NCI-H82 treated with DMSO at 0.1 percent for 48 hours (cell line): ENCODE measurements at regions not wholly inside any gene's neighbourhood (a gene's known extent, or its start where the extent isn't known, plus 50 kb on each side); places are given as distances from the start of the nearest gene placed in this dataset.

Source experiments
- DNase-seq: peaks from one replicate; lab custom pipeline; 2025; ENCODE audit not compliant: unreplicated experiment; lab: John Stamatoyannopoulos, UW

DNA sequence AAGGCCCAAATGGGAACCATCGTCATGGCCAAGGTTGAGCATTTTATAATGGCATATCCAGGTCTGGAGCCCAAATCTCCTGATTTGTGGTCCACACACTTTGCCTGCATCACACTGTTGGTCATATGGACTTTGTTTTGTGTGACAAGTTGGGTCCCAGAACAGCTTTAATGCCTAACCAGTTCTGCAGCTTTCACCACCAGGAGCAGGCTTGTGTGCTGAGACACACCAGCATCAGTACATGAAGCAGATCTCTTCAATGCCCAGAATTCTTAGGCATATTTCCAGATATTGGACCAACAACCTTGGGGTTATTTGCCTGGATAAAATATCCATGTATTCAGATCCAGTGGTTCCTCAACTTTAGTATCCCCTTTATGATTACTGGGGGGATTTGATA lies 371.3 kb downstream of the FBXW7 start:
- DNase-seq, result no peak

DNA sequence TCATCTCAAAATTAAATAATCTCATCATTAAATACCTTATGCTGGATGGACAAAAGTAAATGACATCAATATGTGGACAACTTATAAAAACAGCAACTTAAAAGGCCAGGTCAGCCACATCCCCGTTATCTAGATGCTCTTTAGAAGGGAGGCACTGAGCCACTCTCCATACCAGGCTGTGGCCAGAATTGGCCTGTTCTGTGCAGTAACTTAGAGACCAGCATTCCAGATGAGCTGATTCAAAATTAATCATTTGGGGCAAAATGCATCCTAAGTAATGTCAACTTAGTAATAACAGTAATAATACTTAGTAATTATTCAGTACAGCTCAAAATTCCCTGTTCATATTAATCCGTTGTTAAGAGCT lies 373.6 kb downstream of the FBXW7 start:
- DNase-seq, result no peak

DNA sequence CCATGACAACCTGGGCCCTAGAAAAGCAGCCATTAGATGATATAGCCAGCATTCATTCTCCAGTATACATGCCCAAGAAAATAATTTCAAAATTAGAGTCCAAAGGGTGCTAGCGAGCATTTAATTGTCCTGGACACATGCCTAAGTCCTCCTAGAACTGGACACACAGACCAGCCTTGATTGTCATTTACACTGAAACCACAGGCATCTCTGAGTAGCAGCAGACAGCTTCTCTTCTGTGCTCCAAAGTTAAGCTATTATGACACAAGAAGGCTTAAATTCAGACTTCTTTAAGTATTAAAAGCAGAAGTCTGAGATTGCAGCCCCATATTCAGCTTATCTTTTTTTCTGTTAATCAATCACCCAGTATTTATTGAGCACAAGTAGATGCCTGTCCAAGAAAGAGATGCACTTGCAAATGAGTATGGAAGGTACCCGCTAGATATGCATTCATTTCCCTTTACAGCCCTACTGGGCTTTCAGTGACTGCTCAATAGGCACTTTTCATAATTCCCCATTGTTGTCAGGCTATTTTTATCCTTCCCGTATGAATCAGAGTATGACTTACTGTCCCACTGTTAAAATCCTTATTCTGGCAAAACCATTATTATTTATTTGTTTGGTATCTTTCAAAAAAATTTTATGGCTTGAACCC lies 374.1 kb downstream of the FBXW7 start:
- no peak for DNase-seq

DNA sequence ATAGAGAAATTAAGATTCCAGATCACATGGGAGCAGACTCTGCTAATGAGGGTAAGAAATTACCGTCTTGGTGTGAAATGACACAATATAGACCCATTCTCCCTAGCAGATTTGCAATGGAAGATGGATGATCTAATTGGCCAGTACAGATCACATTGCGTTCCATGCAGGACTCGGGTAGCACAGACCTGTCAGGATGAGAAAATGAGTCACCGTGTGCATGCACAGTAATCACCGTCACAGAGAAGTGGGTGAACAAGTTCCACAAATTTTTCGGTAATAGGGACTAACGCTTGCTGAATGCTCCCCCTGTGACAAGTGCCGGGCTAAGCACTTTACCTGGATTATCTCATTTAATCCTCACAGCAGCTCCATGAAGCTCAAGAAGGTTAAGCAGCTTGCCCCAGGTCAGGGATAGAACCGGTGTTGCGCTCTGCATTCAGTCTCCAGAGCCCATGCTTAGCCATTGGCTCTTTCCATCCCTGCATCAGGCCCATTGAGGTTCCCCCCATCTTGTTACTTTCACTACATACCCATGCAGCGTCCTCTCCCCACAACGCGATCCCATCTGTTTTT lies 375.6 kb downstream of the FBXW7 start:
- peak; percentile 75 for DNase-seq

DNA sequence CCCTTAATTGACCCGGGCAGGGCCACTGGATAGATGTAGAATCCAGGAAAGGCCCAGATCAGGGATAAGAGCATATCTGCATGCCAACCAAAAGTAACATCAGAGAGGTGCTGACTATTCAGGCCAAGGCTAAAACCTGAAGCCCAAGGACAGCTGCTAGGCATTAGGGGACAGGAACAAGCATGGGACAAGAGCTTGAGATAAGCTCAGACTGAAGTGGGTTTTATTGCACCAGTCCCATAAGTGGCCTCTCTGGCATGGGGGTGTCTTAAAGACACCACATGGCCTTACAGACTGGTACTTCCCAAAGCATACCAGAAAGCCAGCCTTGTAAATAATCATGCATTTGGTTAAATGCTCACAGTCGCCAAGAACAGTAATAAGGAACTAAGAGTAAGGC lies 376.1 kb downstream of the FBXW7 start:
- peak; percentile 36 for DNase-seq

DNA sequence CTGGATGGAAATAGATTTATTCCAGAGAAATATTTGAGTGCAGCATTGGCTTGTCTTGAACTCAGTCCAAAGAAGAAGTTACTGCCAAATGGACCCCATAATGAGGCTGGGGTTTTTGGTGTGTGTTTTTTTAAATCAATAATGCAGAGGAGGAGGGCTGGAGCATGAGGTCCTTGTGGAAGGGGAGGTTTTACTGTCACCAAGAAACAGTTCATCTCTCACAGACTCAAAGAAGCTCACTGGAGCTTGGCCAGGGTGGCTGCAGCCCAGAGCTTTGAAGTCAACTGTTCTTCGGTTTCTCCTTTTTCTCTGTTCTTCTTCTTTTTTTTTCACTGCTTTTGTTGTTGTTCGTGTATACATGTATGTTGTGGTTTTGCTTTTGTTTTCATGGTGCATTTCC lies 377.7 kb downstream of the FBXW7 start:
- no peak for DNase-seq

DNA sequence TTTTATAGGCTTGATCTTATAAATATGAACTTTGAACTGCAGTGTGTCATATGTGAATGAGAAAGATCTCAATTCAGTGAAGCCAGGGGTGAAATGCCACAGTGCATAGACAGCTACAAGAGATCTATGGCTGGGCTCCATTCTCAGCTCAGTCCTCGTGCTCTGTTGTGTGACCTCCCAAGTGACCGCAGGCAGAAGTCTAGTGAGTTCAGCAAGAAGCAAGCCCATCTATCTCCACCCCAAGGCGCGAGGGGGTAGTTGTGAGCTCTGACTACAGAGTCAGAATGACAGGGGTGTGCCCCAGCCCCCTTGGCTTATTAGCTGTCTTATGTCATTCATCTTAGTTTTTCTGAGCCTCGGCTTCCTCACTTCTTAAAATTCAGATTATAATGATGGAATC lies 378.3 kb downstream of the FBXW7 start:
- no peak for DNase-seq

DNA sequence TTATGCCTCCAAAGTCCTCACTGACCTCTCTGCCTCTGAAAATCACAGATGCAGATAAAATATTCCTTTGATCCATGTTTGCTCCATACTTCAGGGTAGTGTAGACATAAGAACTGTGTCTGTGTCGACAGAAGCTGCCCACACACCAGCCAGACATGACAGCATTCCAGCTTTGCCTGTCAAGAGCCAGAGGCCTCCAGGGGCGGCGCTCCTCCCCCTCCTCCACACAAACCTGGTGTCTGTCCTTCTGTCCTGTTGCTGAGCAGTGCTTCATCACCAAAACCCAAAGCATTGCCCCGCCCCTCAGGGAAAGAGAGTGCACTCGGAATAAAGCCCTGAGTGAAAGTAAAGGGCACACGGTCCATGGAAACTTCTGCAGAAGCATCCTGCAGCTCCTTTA lies 379.4 kb downstream of the FBXW7 start:
- DNase-seq, result no peak

DNA sequence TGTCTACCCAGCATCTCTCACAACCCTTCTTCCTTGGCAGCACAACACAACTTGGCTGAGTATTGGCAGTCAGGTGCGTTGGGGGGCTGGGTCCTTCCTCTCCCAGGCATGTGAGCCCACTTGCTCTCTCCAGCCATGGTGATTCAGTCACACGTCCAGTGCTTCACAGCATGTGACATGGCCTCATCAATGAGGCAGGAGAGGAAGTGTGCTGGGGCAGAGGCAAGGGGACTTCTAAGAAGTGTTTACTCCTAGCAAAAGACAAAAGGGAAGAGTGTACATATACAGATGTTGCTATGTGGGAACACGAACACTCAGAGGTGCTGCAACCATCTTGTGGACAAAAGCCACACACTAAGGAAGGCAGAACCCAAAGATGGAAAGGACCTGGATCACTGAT lies 380.8 kb downstream of the FBXW7 start:
- DNase-seq, result no peak

DNA sequence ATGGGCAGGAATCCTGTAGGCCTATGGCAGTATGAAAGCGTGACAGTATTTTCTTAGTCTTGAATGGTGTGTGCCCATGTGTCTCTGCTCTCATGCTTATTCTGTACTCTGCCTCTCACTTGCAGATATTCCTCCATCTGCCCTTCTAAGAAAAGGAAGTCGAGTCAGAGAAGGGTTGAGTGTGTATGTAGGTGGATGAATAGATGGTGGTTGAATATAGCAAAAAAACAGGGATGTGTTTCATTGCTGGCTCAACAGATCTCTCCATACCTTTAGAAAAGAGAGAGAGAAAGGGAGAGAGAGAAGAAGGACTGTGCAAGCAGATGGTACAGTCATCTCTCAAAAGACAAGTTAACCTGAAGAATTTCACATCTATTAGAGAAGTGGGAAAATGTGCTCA lies 381.5 kb downstream of the FBXW7 start:
- no peak for DNase-seq

DNA sequence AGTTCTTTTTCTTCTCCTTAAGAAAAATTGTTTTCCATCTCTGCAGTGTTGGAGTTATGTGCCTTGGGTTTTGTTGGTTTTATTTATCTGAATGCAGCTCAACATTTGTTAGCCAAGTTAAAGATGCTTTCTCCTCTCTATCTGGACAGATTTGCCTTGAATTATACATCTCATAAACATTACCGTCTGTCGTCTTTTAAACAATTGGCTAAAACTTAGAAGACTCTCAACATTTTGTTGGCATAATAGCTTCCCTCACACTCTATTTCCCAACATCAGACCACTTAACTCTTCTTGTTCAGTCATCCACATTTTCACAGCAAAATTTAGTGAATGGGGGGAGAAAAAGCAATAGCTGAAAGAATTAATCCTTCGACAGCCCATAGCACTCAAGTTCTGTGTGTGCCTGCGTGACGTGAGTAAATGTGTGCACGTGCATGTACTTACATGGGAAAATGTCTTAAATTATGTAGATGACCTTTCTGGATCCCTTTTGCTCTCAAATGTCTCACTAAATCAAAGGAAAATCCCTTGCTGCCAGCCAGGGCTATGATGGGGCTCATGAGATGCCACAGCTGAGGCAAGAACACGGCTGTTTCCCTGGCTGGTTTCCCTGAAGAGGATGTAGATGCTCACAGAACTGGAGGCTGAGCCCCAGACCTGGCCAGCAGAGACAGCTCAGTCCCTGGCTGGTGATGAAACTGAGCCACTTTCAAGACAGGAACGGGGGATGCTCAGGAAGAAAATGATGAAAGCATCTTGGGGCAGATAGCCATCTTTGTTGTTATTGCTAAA lies 382.2 kb downstream of the FBXW7 start:
- no peak for DNase-seq

DNA sequence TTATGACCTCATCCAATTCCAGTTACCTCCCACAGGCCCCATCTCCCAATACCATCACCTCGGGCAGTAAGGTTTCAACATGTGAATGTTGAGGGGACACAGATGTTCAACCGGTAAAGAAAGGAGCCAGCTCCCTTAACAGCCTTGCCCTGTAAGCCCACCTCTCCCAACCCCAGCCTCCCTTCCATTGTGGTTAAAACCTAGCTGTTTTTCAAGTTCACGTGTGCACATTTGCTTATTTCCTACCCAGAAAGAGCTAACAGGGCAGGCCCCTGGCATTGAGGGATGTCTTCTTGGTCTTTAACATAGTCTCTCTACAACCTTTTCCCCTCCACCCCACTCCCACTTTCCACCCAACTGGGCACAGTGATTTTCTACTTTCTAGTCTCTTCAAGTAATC lies 385.7 kb downstream of the FBXW7 start:
- no peak for DNase-seq

DNA sequence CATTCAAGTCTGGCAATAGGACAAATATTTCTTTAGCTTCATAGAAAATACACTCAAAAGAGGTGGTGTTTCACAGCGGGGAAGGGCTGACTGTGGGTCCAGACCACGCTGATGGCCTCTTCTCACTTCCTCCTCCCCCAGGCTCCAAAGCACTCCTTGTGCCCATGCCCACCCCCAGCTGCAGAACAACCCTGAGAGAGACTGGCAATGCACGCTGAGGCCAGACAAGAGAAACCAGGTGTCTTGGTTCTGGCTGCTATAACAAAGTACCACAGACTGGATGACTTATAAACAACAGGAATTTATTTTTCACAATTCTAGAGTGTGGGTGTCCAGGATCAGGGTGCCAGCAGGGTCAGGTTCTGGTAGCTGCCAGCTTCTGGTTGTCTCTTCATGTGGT lies 386.1 kb downstream of the FBXW7 start:
- no peak for DNase-seq

DNA sequence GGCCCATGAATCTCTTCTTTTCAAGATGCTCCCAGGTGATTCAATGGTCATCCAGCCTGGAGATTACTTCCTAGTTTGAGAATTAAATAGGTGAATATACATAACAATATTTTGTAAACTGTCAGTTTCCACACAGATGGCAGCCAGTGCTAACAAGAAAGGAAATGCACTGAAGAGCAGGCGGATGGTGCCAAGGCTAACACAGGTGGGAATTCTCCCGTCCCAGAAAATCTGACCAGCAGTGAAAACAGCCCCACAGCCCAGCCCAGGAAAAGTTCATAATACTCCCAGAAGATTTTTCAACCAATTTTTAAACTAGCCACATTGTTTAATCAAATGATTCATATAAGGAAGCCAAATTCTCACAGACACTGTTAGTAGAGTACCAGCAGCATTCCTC lies 387.2 kb upstream of the GATB start:
- no peak for DNase-seq

DNA sequence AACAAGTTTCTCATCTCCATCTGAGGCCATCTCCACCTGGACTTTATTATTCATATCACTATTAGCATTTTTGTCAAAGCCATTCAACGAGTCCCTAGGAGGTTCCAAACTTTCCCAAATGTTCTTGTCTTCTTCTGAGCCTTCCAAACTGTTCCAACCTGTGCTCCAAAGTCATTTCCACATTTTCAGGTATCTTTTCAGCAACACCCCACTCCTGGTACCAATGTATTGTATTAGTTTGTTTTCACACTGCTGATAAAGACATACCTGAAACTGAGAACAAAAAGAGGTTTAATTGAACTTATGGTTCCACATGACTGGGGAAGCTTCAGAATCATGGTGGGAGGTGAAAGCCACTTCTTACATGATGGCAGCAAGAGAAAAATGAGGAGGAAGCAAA lies 385.4 kb upstream of the GATB start:
- DNase-seq, result no peak

DNA sequence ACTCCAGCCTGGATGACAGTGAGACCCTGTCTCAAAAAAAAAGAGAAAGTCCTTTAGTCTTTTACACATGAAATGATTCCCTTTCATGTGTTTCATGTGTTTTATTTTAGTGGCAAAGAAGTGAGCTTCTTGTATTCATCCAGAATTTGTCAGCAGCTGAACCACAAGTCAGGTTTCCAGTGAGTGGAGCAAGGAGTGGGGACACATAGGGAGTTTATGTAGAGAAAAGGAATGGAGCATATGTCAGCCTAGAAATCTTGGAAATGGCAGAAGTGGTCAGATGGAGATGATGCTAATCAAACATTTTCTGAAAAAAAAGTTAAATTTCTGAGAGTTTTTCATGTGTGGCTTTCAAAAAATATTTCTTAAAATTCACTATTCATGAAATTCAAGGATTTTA lies 383.0 kb upstream of the GATB start:
- no peak for DNase-seq

DNA sequence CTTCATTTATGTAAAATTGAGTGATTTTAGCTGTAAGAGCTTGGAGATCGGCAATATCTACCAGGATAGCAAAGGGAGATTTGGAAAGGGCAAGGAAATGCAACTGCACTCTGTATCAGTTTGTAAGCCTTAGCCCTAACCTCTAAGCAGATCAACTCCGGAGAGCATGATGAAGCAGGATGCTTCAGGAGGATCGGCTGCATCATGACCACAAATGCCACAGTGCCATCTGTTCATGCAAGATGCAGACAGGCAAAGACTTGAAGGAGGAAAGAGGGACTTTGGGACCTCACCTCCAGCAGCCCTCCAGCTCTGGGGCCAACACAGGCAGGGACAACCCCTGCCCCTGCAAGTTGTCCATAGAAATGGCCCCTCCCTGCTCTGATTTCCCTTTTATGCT lies 377.6 kb upstream of the GATB start:
- peak; percentile 7 for DNase-seq

DNA sequence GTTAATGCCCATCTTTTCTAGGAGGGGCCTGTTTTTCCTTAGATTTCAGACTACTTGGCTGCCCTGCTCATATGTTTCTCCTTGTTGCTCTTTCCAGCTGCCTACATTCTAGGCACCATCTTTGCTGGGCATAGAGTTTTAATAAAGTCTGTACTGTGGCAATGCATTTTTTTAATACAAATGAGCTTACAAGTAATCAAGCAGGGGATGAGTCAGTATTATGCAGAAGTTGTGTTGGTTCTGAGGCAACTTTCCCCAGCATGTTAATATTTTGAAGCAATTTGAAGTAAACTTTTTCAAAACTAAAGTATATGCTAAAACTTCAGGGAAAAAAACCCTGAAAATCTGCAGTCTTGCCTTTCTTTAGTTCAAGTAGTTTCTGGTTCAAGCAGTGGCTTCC lies 372.0 kb upstream of the GATB start:
- DNase-seq, result no peak

DNA sequence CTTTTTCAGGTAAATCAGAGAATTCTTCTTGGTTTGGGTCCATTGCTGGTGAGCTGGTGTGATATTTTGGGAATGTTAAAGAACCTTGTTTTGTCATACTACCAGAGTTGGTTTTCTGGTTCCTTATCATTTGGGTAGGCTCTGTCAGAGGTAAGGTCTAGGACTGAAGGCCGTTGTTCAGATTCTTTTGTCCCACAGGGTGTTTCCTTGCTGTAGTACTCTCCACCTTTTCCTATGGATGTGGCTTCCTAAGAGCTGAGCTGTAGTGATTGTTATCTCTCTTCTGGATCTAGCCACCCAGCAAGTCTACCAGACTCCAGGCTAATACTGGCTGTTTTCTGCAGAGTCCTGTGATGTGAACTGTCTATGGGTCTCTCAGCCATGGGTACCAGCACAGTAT lies 367.5 kb upstream of the GATB start:
- DNase-seq, result no peak

DNA sequence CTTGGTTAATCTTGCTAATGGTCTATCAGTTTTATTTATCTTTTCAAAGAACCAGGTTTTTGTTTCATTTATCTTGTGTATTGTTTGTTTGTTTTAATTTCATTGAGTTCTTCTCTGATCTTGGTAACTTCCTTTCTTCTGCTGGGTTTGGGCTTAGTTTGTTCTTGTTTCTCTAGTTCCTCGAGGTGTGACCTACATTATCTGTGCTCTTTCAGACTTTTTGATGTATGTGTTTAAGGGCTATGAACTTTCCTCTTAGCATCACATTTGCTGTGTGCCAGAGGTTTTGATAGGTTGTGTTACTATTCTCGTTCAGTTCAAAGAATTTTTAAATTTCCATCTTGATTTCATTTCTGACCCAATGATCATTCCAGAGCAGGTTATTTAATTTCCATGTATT lies 365.4 kb upstream of the GATB start:
- no peak for DNase-seq

DNA sequence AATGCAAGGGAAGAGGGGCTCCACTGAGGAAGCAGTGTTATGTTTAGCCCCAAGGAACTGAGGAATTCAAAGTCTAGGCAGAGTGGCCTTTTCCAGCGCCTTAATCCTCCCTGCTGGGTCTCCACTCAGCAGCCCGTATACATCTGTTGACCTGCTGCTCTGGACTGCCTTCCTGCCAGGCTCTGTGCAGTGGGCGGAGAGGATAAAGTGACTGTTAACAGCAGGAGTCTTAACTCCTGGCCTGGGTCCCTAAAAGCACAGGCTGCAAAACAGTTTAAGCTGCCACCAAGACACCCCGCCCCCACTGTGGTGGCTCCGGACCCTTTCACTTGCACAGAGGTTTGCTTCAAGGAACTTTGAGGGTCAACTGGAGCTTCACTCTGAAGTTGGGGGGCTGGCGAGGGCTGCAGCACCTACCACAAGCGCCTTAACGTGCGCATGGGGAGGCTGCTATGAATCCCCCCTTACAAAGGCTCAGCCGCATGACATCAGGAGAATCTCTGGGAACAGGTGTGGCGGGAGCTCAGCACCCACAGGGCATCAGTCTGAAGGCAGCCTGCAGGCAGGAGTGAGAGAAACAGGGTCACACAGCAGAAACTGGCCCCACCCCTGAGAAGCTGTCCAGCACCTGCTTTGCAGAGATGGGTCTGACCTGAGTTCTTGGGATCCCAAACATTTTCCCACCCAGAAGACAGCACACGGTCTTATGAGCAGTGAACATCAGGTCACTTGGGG lies 358.2 kb upstream of the GATB start:
- peak; percentile 77 for DNase-seq

DNA sequence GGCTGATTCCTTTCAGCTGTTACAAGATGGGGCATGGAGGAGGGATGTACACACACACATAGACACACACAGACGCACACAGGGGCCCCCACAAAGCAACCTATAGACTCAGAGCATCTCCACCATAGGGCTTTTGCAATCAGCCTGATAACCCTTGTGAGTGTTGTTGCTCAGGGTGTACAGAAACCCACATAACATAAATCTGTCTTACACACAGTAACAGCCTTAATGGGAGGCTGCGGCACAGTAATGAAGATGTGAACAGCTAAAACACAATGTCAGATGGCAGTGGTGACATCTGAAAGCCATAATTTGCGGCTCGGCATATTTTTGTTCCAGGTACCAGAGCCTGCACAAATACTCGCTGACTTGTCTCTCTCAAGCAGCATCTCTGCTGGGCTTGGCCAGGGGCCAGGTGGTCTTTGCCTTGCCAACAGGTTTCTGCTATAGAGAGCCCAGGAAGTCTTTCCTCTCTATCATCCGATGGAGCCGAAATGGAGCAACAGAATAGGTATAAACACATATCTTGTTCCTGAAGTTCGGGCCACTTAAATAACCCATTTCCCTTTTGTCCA lies 357.2 kb upstream of the GATB start:
- no peak for DNase-seq
